HepG2 (cell line): ENCODE measurements at regions not wholly inside any gene's neighbourhood (a gene's known extent, or its start where the extent isn't known, plus 50 kb on each side); places are given as distances from the start of the nearest gene placed in this dataset.

ENCODE experiments used
- FOXP4 ChIP-seq: sonication (generic); formaldehyde crosslinking; IDR thresholded peaks from 2 replicates; pipeline ENCODE4 v1.4.0; 2020; ENCODE audit warnings: missing genetic modification reagents
- GTF2F1 ChIP-seq: fragments of 150-350 bp; IDR thresholded peaks from 2 replicates; pipeline ENCODE4 v1.6.1; 2014; ENCODE audit warnings: low read length
- HDAC1 ChIP-seq: sonication (generic); formaldehyde crosslinking; IDR thresholded peaks from 2 replicates; pipeline ENCODE4 v1.5.1; 2020; ENCODE audit warnings: mild to moderate bottlenecking, missing genetic modification reagents
- HMG20A ChIP-seq: IDR thresholded peaks from 2 replicates; pipeline ENCODE4 v1.6.1; 2016; ENCODE audit warnings: borderline replicate concordance
- HNF4G ChIP-seq, 2 experiments: sonication (generic) in 1 of 2; formaldehyde crosslinking in 1 of 2; IDR thresholded peaks; 2 replicates each; pipeline versions ENCODE4 v1.4.0 to v1.6.1; 2011 to 2020; ENCODE audit warnings: borderline replicate concordance in 2 of 2, low read depth in 2 of 2, mild to moderate bottlenecking in 2 of 2, low read length in 1 of 2, missing genetic modification reagents in 1 of 2, moderate library complexity in 1 of 2
- KLF15 ChIP-seq: sonication (generic); formaldehyde crosslinking; IDR thresholded peaks from 2 replicates; pipeline ENCODE4 v1.8.1; 2023; ENCODE audit warnings: borderline replicate concordance, mild to moderate bottlenecking, inconsistent platforms, missing genetic modification reagents, mixed read lengths
- POLR2G ChIP-seq: fragments of 200-400 bp; formaldehyde crosslinking; IDR thresholded peaks from 2 replicates; pipeline ENCODE4 v1.6.1; 2018; ENCODE audit warnings: mild to moderate bottlenecking, low read depth, low read length, moderate library complexity
- PRDM4 ChIP-seq: sonication (generic); formaldehyde crosslinking; IDR thresholded peaks from 2 replicates; pipeline ENCODE4 v1.9.0; 2021; ENCODE audit warnings: missing genetic modification reagents, borderline replicate concordance
- REXO4 ChIP-seq: sonication (generic); formaldehyde crosslinking; IDR thresholded peaks from 2 replicates; pipeline ENCODE4 v1.8.0; 2022; ENCODE audit warnings: missing genetic modification reagents, mild to moderate bottlenecking, borderline replicate concordance
- RXRB ChIP-seq: IDR thresholded peaks from 2 replicates; pipeline ENCODE4 v1.6.1; 2016; ENCODE audit warnings: borderline replicate concordance, missing genetic modification reagents, missing compliant biosample characterization
- SP2 ChIP-seq: sonication (generic); formaldehyde crosslinking; IDR thresholded peaks from 2 replicates; pipeline ENCODE4 v1.5.1; 2020; ENCODE audit warnings: mild to moderate bottlenecking, missing genetic modification reagents
- TEAD3 ChIP-seq: optimal IDR thresholded peaks from 2 replicates; pipeline ENCODE3; 2016; ENCODE audit warnings: borderline replicate concordance
- ZEB1 ChIP-seq: IDR thresholded peaks from 2 replicates; pipeline ENCODE4 v1.6.1; 2012; ENCODE audit warnings: mild to moderate bottlenecking, low read depth, inconsistent platforms; ENCODE audit not compliant: insufficient replicate concordance
- ZNF230 ChIP-seq: sonication (generic); formaldehyde crosslinking; IDR thresholded peaks from 2 replicates; pipeline ENCODE4 v1.4.0; 2020; ENCODE audit warnings: mild to moderate bottlenecking, missing genetic modification reagents
- ZNF713 ChIP-seq: sonication (generic); formaldehyde crosslinking; IDR thresholded peaks from 2 replicates; pipeline ENCODE4 v1.4.0; 2020; ENCODE audit warnings: mild to moderate bottlenecking, missing genetic modification reagents
- ZNF879 ChIP-seq: sonication (generic); formaldehyde crosslinking; IDR thresholded peaks from 2 replicates; pipeline ENCODE4 v1.8.1; 2023; ENCODE audit warnings: missing genetic modification reagents
- TF ChIP-seq, protein P1 (sequence below): sonication (generic); formaldehyde crosslinking; IDR thresholded peaks from 2 replicates; pipeline ENCODE4 v1.5.0; 2020; ENCODE audit warnings: mild to moderate bottlenecking, missing genetic modification reagents
- TF ChIP-seq, protein P2 (sequence below): sonication (generic); formaldehyde crosslinking; IDR thresholded peaks from 2 replicates; pipeline ENCODE4 v1.4.0; 2020; ENCODE audit warnings: mild to moderate bottlenecking, missing genetic modification reagents
- TF ChIP-seq, protein P3 (sequence below): sonication (generic); formaldehyde crosslinking; conservative IDR thresholded peaks from 2 replicates; pipeline ENCODE4 v1.4.0; 2020; ENCODE audit warnings: mild to moderate bottlenecking, missing genetic modification reagents, moderate library complexity

DNA sequence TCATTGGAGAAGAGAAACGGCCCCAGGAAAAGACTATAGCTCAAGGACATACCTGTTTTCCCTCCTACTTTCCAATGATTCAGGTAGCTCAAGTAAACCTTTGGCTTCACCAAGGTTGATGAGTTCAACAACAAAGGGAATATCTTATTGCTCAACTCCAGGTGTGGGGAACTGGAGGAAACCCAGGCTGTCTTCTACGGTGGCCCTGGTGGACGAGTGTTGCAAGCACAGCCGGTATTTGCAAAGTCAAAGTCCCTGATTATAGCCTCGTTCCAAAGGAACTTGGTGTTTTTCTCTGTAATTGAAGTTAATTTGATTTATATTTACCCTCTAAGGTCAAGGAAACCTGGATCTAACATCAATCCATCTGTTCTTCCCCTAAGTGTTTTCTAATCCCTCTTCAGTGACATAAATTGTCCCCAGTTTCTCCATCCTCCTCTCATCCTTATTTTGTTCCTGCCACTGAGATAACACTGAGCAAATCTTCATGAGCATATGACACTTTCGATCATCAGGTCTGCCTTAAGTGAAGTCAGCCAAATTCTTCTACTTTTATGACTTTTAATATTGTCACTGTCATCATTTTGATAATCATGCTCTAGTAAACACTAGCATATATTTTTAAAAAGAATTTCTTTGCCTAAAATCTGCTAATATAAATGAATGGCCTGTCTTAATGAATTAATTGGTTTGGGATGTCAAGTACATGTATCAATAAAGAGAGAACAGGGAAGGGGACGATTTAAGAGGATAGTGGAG is 174.6 kb upstream of the TBX3 start (continued):
- TF ChIP-seq, protein P1, sequence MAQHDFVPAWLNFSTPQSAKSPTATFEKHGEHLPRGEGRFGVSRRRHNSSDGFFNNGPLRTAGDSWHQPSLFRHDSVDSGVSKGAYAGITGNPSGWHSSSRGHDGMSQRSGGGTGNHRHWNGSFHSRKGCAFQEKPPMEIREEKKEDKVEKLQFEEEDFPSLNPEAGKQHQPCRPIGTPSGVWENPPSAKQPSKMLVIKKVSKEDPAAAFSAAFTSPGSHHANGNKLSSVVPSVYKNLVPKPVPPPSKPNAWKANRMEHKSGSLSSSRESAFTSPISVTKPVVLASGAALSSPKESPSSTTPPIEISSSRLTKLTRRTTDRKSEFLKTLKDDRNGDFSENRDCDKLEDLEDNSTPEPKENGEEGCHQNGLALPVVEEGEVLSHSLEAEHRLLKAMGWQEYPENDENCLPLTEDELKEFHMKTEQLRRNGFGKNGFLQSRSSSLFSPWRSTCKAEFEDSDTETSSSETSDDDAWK (CRISPR knock-in tag): no peak
- TF ChIP-seq, protein P2, sequence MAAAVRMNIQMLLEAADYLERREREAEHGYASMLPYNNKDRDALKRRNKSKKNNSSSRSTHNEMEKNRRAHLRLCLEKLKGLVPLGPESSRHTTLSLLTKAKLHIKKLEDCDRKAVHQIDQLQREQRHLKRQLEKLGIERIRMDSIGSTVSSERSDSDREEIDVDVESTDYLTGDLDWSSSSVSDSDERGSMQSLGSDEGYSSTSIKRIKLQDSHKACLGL (CRISPR knock-in tag): no peak
- TF ChIP-seq ZNF713 (CRISPR knock-in tag) (no peak), PRDM4 (no peak), GTF2F1 (no peak), REXO4 (CRISPR knock-in tag) (no peak), ZNF879 (CRISPR knock-in tag) (no peak), KLF15 (no peak), RXRB (CRISPR knock-in tag) (0 out of 2 replicates have a peak, but pooled peaks have one; percentile 48), HDAC1 (CRISPR knock-in tag) (no peak), ZNF230 (CRISPR knock-in tag) (no peak), TEAD3 (peak; percentile 80), FOXP4 (peak; percentile 48; the same call in 1 of the 2 replicates), HNF4G (IDR thresholded peaks at IDR 0.05; ENCODE audit: borderline replicate concordance, low read depth, low read length) (peak; percentile 73; the same call in 1 of the 2 replicates), HNF4G (CRISPR knock-in tag; IDR thresholded peaks at IDR 0.05; ENCODE audit: borderline replicate concordance, low read depth) (no peak), HMG20A (CRISPR knock-in tag) (peak; percentile 44; the same call in 1 of the 2 replicates), POLR2G (no peak), ZEB1 (peak; percentile 80), SP2 (no peak)
- TF ChIP-seq, protein P3, sequence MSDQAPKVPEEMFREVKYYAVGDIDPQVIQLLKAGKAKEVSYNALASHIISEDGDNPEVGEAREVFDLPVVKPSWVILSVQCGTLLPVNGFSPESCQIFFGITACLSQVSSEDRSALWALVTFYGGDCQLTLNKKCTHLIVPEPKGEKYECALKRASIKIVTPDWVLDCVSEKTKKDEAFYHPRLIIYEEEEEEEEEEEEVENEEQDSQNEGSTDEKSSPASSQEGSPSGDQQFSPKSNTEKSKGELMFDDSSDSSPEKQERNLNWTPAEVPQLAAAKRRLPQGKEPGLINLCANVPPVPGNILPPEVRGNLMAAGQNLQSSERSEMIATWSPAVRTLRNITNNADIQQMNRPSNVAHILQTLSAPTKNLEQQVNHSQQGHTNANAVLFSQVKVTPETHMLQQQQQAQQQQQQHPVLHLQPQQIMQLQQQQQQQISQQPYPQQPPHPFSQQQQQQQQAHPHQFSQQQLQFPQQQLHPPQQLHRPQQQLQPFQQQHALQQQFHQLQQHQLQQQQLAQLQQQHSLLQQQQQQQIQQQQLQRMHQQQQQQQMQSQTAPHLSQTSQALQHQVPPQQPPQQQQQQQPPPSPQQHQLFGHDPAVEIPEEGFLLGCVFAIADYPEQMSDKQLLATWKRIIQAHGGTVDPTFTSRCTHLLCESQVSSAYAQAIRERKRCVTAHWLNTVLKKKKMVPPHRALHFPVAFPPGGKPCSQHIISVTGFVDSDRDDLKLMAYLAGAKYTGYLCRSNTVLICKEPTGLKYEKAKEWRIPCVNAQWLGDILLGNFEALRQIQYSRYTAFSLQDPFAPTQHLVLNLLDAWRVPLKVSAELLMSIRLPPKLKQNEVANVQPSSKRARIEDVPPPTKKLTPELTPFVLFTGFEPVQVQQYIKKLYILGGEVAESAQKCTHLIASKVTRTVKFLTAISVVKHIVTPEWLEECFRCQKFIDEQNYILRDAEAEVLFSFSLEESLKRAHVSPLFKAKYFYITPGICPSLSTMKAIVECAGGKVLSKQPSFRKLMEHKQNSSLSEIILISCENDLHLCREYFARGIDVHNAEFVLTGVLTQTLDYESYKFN (CRISPR knock-in tag): peak; percentile 54; the same call in 1 of the 2 replicates
